ENCODE measurements at regions not wholly inside any gene's neighbourhood (a gene's known extent, or its start where the extent isn't known, plus 50 kb on each side); places are given as distances from the start of the nearest gene placed in this dataset.
A peak's percentile ranks its signal among the peaks of the same experiment; 100 is the strongest.

DNA sequence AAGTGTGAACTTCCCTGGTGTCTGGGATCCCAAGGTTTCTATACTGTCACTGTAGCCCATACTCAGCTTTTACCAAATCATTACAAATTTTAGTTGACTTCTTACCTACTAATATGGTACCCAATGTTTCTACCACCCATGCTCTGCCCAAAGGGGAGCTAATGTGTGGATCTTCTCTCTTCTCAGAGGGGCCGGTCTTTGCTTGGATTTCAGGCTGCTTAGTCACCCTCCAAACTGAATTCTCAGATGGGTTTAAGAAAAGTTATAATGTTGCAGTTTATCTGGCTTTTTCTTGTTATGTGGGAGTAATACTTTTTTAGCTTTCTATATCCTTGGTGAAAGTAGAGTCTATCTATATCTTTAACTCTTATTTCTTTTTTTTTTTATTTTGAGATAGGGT, 67.1 kb upstream of the AKAP13 start:
- ChIA-PET CTCF (interaction anchor here (0.7 to 2.1 kb wide), 9 partner anchors 13 to 172 kb away, joined by 3 to 11 read pairs (median 3); no protein-coding TSS in a partner anchor), POLR2A (no interaction called here)
- H3K27ac Mint-ChIP-seq = no peak overlapping the region
- H3K4me1 Mint-ChIP-seq = peaks cover 59% of the 10 kb centered on the region
- H3K27me3 Mint-ChIP-seq = no peaks in the 10 kb centered on the region
- H3K36me3 Mint-ChIP-seq (ENCODE audit: low read depth) = no peaks in the 10 kb centered on the region
- no peaks in the 10 kb centered on the region for H3K9me3 Mint-ChIP-seq (ENCODE audit: low read depth)
- H3K4me3 Mint-ChIP-seq = no peak overlapping the region
- ATAC-seq (no peak), DNase-seq (no peak)
- intact Hi-C loops (cut with DNase I, micrococcal nuclease) = loop anchor here in 1 of 2 experiments (10.0 kb wide), 1 partner anchor 271 kb away; no protein-coding TSS in a partner anchor

DNA sequence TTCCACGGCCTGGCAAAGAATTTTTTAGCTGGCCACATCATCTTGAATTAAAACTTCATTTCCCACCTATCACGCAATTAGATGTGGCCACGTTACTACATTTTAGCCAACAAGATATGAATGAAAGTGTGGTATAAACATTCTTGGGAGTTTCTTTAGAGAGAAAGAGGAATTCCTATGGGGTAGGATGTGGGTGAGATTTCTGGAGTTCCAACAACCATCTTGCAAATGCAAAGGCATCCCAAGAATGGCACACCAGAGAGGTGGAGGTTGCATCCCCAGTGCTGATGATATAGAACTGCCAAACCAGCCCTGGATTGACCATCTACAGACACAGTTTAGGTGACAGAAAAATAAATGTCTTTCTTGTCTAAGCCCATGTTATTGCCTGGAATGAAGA, 66.3 kb upstream of the AKAP13 start:
- H3K4me3 Mint-ChIP-seq = no peak overlapping the region
- ChIA-PET POLR2A (no interaction called here), CTCF (interaction anchor here (1.2 kb wide), 1 partner anchor 24 kb away, joined by 3 read pairs; no protein-coding TSS in a partner anchor)
- H3K4me1 Mint-ChIP-seq = peaks cover 59% of the 10 kb centered on the region
- H3K27me3 Mint-ChIP-seq = no peaks in the 10 kb centered on the region
- no peaks in the 10 kb centered on the region for H3K9me3 Mint-ChIP-seq (ENCODE audit: low read depth)
- intact Hi-C loops (cut with DNase I, micrococcal nuclease) = loop anchor here in 1 of 2 experiments (10.0 kb wide), 1 partner anchor 271 kb away; no protein-coding TSS in a partner anchor
- DNase-seq (no peak), ATAC-seq (no peak)
- no peak overlapping the region for H3K27ac Mint-ChIP-seq
- no peaks in the 10 kb centered on the region for H3K36me3 Mint-ChIP-seq (ENCODE audit: low read depth)

DNA sequence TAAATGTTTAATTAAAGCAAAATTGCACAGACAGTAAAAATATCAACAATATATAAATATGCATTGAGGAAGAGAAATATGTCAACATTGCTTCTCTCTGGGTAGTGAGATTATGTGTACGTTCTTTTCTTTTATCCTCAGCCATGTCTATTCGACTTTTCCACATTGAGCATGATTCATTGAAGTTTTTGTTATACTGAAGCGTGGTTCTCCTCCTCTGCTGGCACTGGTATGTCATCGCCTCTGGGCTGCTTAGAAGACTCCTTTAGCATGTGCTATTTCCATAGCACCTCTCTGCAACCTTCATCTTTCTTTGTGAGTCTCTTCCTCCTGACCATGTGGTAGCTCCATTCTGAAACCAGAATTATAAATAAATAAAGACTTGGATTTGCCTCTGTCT, 65.8 kb upstream of the AKAP13 start:
- H3K27me3 Mint-ChIP-seq = no peaks in the 10 kb centered on the region
- CTCF ChIA-PET = interaction anchor here (0.7 to 1.3 kb wide), 3 partner anchors 14 to 376 kb away, joined by 3 to 4 read pairs (median 4); no protein-coding TSS in a partner anchor
- H3K4me3 Mint-ChIP-seq = no peak overlapping the region
- intact Hi-C loops (cut with DNase I, micrococcal nuclease) = loop anchor here (5.0 to 10.0 kb wide), 3 partner anchors 98 to 270 kb away; no protein-coding TSS in a partner anchor
- no peaks in the 10 kb centered on the region for H3K36me3 Mint-ChIP-seq (ENCODE audit: low read depth)
- H3K9me3 Mint-ChIP-seq (ENCODE audit: low read depth) = no peaks in the 10 kb centered on the region
- H3K4me1 Mint-ChIP-seq = peaks cover 62% of the 10 kb centered on the region
- DNase-seq (peak; percentile 57), ATAC-seq (peak; percentile 63)
- H3K27ac Mint-ChIP-seq = peak overlapping the region; percentile 61
- POLR2A ChIA-PET = no interaction called here

DNA sequence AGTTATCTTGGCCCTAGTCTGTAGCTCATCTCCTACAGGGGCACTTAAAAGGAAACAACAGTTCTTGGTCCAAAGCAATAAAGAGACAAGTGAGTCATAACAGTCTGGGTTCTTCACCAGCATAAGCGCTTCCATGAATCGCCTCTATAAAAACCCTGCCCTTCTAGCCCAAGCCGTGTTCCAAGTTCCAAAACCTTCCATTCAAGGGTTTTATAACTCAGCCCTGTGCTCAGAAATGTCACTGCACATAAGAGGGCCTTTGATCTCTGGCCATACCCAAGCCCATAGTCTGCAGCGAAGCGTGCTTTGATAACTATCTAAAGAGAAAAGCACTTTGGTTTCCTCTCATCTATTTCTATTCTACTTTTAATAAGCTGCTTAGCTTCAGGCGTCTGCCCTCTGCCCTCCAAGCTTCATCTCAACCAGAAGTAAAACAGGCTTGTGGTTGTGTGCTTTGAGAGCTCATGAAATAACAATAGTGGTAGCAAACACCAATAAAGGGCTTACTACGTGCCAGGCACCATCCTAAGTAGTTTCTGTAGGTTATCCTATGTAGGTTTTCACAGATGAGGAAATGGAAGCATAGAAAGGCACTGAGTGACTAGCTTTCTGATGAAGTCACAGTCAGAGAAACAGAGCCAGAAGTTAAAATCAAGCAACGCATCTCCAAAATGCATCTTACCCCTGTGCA, 64.0 kb upstream of the AKAP13 start:
- H3K36me3 Mint-ChIP-seq (ENCODE audit: low read depth) = no peaks in the 10 kb centered on the region
- peak overlapping the region; percentile 51 for H3K27ac Mint-ChIP-seq
- intact Hi-C loops (cut with DNase I, micrococcal nuclease) = loop anchor here (2.0 to 10.0 kb wide), 4 partner anchors 14 to 268 kb away; no protein-coding TSS in a partner anchor
- peak; percentile 54 for ATAC-seq
- no peaks in the 10 kb centered on the region for H3K9me3 Mint-ChIP-seq (ENCODE audit: low read depth)
- ChIA-PET CTCF (interaction anchor here (0.8 to 1.6 kb wide), 7 partner anchors 10 to 189 kb away, joined by 3 to 10 read pairs (median 4); no protein-coding TSS in a partner anchor), POLR2A (no interaction called here)
- peak; percentile 22 for DNase-seq
- H3K27me3 Mint-ChIP-seq = no peaks in the 10 kb centered on the region
- peaks cover 62% of the 10 kb centered on the region for H3K4me1 Mint-ChIP-seq
- H3K4me3 Mint-ChIP-seq = no peak overlapping the region

GRCh38 chr15:85318048-85318731, 62.2 kb upstream of the AKAP13 start:
- peak; percentile 40 for DNase-seq
- intact Hi-C loops (cut with DNase I, micrococcal nuclease) = loop anchor here (5.0 to 10.0 kb wide), 3 partner anchors 94 to 267 kb away; no protein-coding TSS in a partner anchor
- Mint-ChIP-seq H3K9me3 (ENCODE audit: low read depth) (peaks cover 3% of the 10 kb centered on the region), H3K27ac (peak overlapping the region; percentile 33), H3K27me3 (no peaks in the 10 kb centered on the region), H3K4me3 (peak overlapping the region; percentile 11), H3K36me3 (ENCODE audit: low read depth) (peaks cover 1% of the 10 kb centered on the region), H3K4me1 (peaks cover 53% of the 10 kb centered on the region)
- ChIA-PET POLR2A (interaction anchor here (0.6 to 2.5 kb wide), 3 partner anchors 12 to 30 kb away, joined by 3 to 12 read pairs (median 3); no protein-coding TSS in a partner anchor), CTCF (interaction anchor here (0.9 to 2.4 kb wide), 6 partner anchors 12 to 92 kb away, joined by 3 to 14 read pairs (median 4); no protein-coding TSS in a partner anchor)
- ATAC-seq = peak; percentile 73

DNA sequence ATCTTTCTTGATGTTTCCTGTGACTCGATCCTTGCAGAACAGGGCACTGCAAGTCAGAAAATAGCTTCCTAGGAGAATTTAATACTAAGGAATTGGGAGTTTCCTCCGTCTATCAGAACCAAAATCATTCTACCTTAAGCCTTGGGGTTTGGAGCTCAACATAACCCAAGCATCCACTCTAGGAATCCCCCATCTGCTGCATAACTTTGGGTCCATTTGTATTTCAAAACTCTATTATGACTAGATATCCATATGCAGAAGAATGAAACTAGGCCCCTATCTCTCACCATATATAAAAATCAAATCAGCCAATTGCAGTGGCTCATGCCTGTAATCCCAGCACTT, 61.7 kb upstream of the AKAP13 start:
- Mint-ChIP-seq H3K36me3 (ENCODE audit: low read depth) (peaks cover 2% of the 10 kb centered on the region), H3K9me3 (ENCODE audit: low read depth) (peaks cover 4% of the 10 kb centered on the region), H3K4me3 (no peak overlapping the region), H3K27ac (no peak overlapping the region), H3K27me3 (no peaks in the 10 kb centered on the region), H3K4me1 (peaks cover 51% of the 10 kb centered on the region)
- ChIA-PET POLR2A (interaction anchor here (2.5 kb wide), 1 partner anchor 12 kb away, joined by 12 read pairs; no protein-coding TSS in a partner anchor), CTCF (interaction anchor here (0.5 to 2.4 kb wide), 5 partner anchors 11 to 91 kb away, joined by 3 to 14 read pairs (median 3); no protein-coding TSS in a partner anchor)
- peak; percentile 5 for ATAC-seq
- intact Hi-C loops (cut with DNase I, micrococcal nuclease) = loop anchor here (5.0 to 10.0 kb wide), 3 partner anchors 94 to 266 kb away; no protein-coding TSS in a partner anchor
- DNase-seq = no peak

- Mint-ChIP-seq H3K36me3 (ENCODE audit: low read depth) (peaks cover 2% of the 10 kb centered on the region), H3K4me3 (no peak overlapping the region), H3K9me3 (ENCODE audit: low read depth) (peaks cover 4% of the 10 kb centered on the region), H3K27ac (no peak overlapping the region), H3K4me1 (peaks cover 20% of the 10 kb centered on the region), H3K27me3 (no peaks in the 10 kb centered on the region)
- POLR2A ChIA-PET = interaction anchor here (0.7 kb wide), 1 partner anchor 668 kb away, joined by 3 read pairs; no protein-coding TSS in a partner anchor
- ATAC-seq = no peak
- DNase-seq = no peak
- CTCF ChIA-PET = no interaction called here
- intact Hi-C loops (cut with DNase I, micrococcal nuclease) = no loop called here
These were observed 56.2 kb upstream of the AKAP13 start for GRCh38 chr15:85324202-85324601.

DNA sequence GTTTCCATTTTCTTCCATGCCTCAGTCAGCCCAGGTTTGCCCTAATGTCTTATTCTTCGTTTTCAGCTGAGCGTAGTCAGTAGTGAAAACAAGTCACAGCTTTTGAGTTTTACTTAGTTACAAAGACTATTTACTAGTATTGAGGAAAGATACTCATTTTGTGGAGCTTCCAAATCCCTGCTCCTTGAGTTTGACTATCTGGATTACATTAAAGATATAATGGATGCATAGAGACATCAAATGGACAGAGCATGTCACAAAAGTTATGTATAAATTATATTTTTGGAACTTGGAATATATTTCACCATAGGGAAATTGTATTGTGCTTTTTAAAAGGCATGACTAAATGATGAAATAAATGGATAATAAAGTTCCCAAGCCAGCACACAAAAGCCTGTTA, 54.6 kb upstream of the AKAP13 start:
- no peaks in the 10 kb centered on the region for H3K27me3 Mint-ChIP-seq
- H3K9me3 Mint-ChIP-seq (ENCODE audit: low read depth) = peaks cover 4% of the 10 kb centered on the region
- peaks cover 29% of the 10 kb centered on the region for H3K4me1 Mint-ChIP-seq
- peaks cover 2% of the 10 kb centered on the region for H3K36me3 Mint-ChIP-seq (ENCODE audit: low read depth)
- DNase-seq = no peak
- CTCF ChIA-PET = interaction anchor here (1.1 to 2.1 kb wide), 2 partner anchors 10 to 40 kb away, joined by 3 to 10 read pairs; no protein-coding TSS in a partner anchor
- H3K27ac Mint-ChIP-seq = no peak overlapping the region
- intact Hi-C loops (cut with DNase I, micrococcal nuclease) = no loop called here
- no peak overlapping the region for H3K4me3 Mint-ChIP-seq
- POLR2A ChIA-PET = no interaction called here
- no peak for ATAC-seq

- H3K36me3 Mint-ChIP-seq (ENCODE audit: low read depth) = peaks cover 2% of the 10 kb centered on the region
- DNase-seq (no peak), ATAC-seq (no peak)
- no peak overlapping the region for H3K27ac Mint-ChIP-seq
- H3K4me1 Mint-ChIP-seq = peaks cover 34% of the 10 kb centered on the region
- intact Hi-C loops (cut with DNase I, micrococcal nuclease) = no loop called here
- ChIA-PET POLR2A (no interaction called here), CTCF (interaction anchor here (0.9 to 2.1 kb wide), 3 partner anchors 10 to 298 kb away, joined by 3 to 10 read pairs (median 4); no protein-coding TSS in a partner anchor)
- no peaks in the 10 kb centered on the region for H3K27me3 Mint-ChIP-seq
- no peak overlapping the region for H3K4me3 Mint-ChIP-seq
- H3K9me3 Mint-ChIP-seq (ENCODE audit: low read depth) = peaks cover 4% of the 10 kb centered on the region
These were observed 54.1 kb upstream of the AKAP13 start for GRCh38 chr15:85326291-85326690.

DNA sequence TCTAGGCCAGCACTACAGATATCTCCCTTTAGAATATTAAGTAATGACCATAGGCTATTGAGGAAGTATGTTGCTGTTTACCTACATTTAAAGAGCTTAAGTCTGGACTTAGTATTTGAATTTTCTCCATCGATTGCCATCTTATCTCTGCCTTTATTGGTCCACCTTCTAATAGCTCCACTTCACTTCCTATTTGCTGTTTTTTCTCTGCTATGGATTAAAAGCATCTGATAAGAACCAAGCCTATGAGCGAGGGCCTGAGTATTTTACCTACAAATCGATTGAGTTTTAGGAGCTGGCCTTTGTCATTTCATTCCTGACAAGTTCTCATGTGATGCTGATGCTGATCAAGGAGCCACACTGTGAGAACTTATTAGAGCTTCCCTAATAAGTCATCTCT, 52.6 kb upstream of the AKAP13 start:
- Mint-ChIP-seq H3K27ac (no peak overlapping the region), H3K4me3 (no peak overlapping the region), H3K4me1 (peaks cover 42% of the 10 kb centered on the region), H3K9me3 (ENCODE audit: low read depth) (peaks cover 2% of the 10 kb centered on the region), H3K36me3 (ENCODE audit: low read depth) (peaks cover 4% of the 10 kb centered on the region), H3K27me3 (no peaks in the 10 kb centered on the region)
- no peak for DNase-seq
- ATAC-seq = no peak
- ChIA-PET POLR2A (no interaction called here), CTCF (interaction anchor here (0.7 to 2.1 kb wide), 7 partner anchors 11 to 509 kb away, joined by 3 to 10 read pairs (median 3); no protein-coding TSS in a partner anchor)
- intact Hi-C loops (cut with DNase I, micrococcal nuclease) = no loop called here
